HG03565 (cell line): ENCODE measurements at regions not wholly inside any gene's neighbourhood (a gene's known extent, or its start where the extent isn't known, plus 50 kb on each side); places are given as distances from the start of the nearest gene placed in this dataset.

Experiments
- ATAC-seq: cut with Tn5 transposase; IDR thresholded peaks from one replicate; pipeline ENCODE4 v1.9.1; 2021; ENCODE audit warnings: mild to moderate bottlenecking, moderate library complexity; ENCODE audit not compliant: unreplicated experiment

- ATAC-seq = no peak
These were observed 446.3 kb downstream of the LPIN1 start for GRCh38 chr2:12192762-12193161.

GRCh38 chr2:12194968-12195367 lies 448.5 kb downstream of the LPIN1 start:
- ATAC-seq = no peak

- ATAC-seq = no peak
These were observed 450.1 kb downstream of the LPIN1 start for GRCh38 chr2:12196495-12196894.

- no peak for ATAC-seq
These were observed 450.7 kb downstream of the LPIN1 start for GRCh38 chr2:12197133-12197532.

GRCh38 chr2:12199491-12200211 lies 453.2 kb downstream of the LPIN1 start:
- ATAC-seq = no peak

GRCh38 chr2:12201369-12201768 lies 454.9 kb downstream of the LPIN1 start:
- ATAC-seq = no peak

GRCh38 chr2:12202313-12203075 lies 456.1 kb downstream of the LPIN1 start:
- no peak for ATAC-seq

- ATAC-seq = no peak
These were observed 457.1 kb downstream of the LPIN1 start for GRCh38 chr2:12203528-12203927.

- no peak for ATAC-seq
These were observed 458.7 kb downstream of the LPIN1 start for GRCh38 chr2:12205086-12205485.

- no peak for ATAC-seq
These were observed 461.1 kb downstream of the LPIN1 start for GRCh38 chr2:12207491-12207890.

GRCh38 chr2:12210016-12210933 lies 463.8 kb downstream of the LPIN1 start:
- ATAC-seq = no peak

- no peak for ATAC-seq
These were observed 465.1 kb downstream of the LPIN1 start for GRCh38 chr2:12211326-12212175.

GRCh38 chr2:12212841-12213597 lies 466.6 kb downstream of the LPIN1 start:
- no peak for ATAC-seq

- no peak for ATAC-seq
These were observed 470.7 kb downstream of the LPIN1 start for GRCh38 chr2:12217175-12217574.

GRCh38 chr2:12219761-12220160 lies 473.3 kb downstream of the LPIN1 start:
- ATAC-seq = no peak

- no peak for ATAC-seq
These were observed 475.2 kb downstream of the LPIN1 start for GRCh38 chr2:12221584-12221983.

- no peak for ATAC-seq
These were observed 476.1 kb downstream of the LPIN1 start for GRCh38 chr2:12222554-12222953.

GRCh38 chr2:12223732-12224131 lies 477.3 kb downstream of the LPIN1 start:
- no peak for ATAC-seq

- ATAC-seq = no peak
These were observed 480.2 kb downstream of the LPIN1 start for GRCh38 chr2:12226653-12227052.
